IMR-90 (cell line): ENCODE measurements at regions not wholly inside any gene's neighbourhood (a gene's known extent, or its start where the extent isn't known, plus 50 kb on each side); places are given as distances from the start of the nearest gene placed in this dataset.

ENCODE experiments used
- ATAC-seq: fragments of 200-7000 bp; cut with Tn5 transposase; 2 replicates; pipeline ENCODE4 v1.9.1; 2020; ENCODE audit warnings: low read depth, mild to moderate bottlenecking, moderate library complexity
- BruUV-seq: library from RNA; stranded (reverse); fragments of 400-500 nt; replicated peaks from 2 replicates; lab custom pipeline; 2021; lab: Mats Ljungman, UMichigan
- CTCF ChIA-PET: fragments of 300-600 bp; formaldehyde crosslinking; extraction: SDS; loops from one replicate; lab custom pipeline; 2021; ENCODE audit warnings: antibody characterized with exemption; lab: Yijun Ruan, JAX
- POLR2A ChIA-PET: fragments of 300-600 bp; sonication (Branson Sonifier 250); formaldehyde crosslinking; loops from one replicate; lab custom pipeline; 2022; ENCODE audit warnings: antibody characterized with exemption; ENCODE audit not compliant: unreplicated experiment; lab: Charles Lee
- DNase-seq: peaks from one replicate; pipeline ENCODE4 v3.0.0; 2013
- H2AFZ ChIP-seq: replicated peaks from 2 replicates; pipeline ENCODE3; 2013; ENCODE audit warnings: low read length, mild to moderate bottlenecking; ENCODE audit not compliant: poor library complexity
- H2AK5ac ChIP-seq: 2 replicates; pipeline ENCODE4 v1.6.1; 2013; ENCODE audit warnings: low read depth, low read length, inconsistent platforms
- H2AK9ac ChIP-seq: replicated peaks from 2 replicates; pipeline ENCODE3; 2013; ENCODE audit warnings: mild to moderate bottlenecking, low read depth, low read length, moderate library complexity; ENCODE audit not compliant: poor library complexity
- H2BK120ac ChIP-seq: 2 replicates; pipeline ENCODE4 v1.6.1; 2013; ENCODE audit warnings: low read depth, low read length, inconsistent platforms
- H2BK15ac ChIP-seq: 3 replicates; pipeline ENCODE4 v1.6.1; 2013; ENCODE audit warnings: low read depth, low read length, inconsistent platforms
- H2BK20ac ChIP-seq: 2 replicates; pipeline ENCODE4 v1.6.1; 2013; ENCODE audit warnings: low read depth, mild to moderate bottlenecking, inconsistent platforms, low read length, moderate library complexity
- H2BK5ac ChIP-seq: 2 replicates; pipeline ENCODE4 v1.6.1; 2013; ENCODE audit warnings: mild to moderate bottlenecking, low read depth, low read length, inconsistent platforms; ENCODE audit not compliant: poor library complexity, severe bottlenecking
- H3K14ac ChIP-seq: replicated peaks from 2 replicates; pipeline ENCODE4 v1.6.1; 2013; ENCODE audit warnings: low read depth, low read length, inconsistent platforms
- H3K18ac ChIP-seq: 2 replicates; pipeline ENCODE4 v1.6.1; 2013; ENCODE audit warnings: low read depth, low read length, control low read depth
- H3K23ac ChIP-seq: 2 replicates; pipeline ENCODE4 v1.6.1; 2013; ENCODE audit warnings: low read depth, low read length, inconsistent platforms
- H3K27ac ChIP-seq: 2 replicates; pipeline ENCODE4 v1.5.1; 2013; ENCODE audit warnings: mild to moderate bottlenecking, control low read depth, low read length; ENCODE audit not compliant: insufficient read depth
- H3K27me3 ChIP-seq: 2 replicates; pipeline ENCODE4 v1.6.1; 2013; ENCODE audit warnings: low read length; ENCODE audit not compliant: control insufficient read depth, insufficient read depth
- H3K36me3 ChIP-seq: 2 replicates; pipeline ENCODE4 v1.6.1; 2013; ENCODE audit warnings: low read length, mixed read lengths; ENCODE audit not compliant: control insufficient read depth, insufficient read depth
- H3K4ac ChIP-seq: 2 replicates; pipeline ENCODE4 v1.6.1; 2013; ENCODE audit warnings: low read depth, low read length, inconsistent platforms
- H3K4me1 ChIP-seq: 2 replicates; pipeline ENCODE4 v1.6.1; 2013; ENCODE audit warnings: low read length, mixed read lengths; ENCODE audit not compliant: control insufficient read depth, insufficient read depth
- H3K4me2 ChIP-seq: 2 replicates; pipeline ENCODE4 v1.6.1; 2013; ENCODE audit warnings: low read depth, mild to moderate bottlenecking, control low read depth, low read length, moderate library complexity
- H3K4me3 ChIP-seq: 2 replicates; pipeline ENCODE4 v1.5.1; 2013; ENCODE audit warnings: low read depth, mild to moderate bottlenecking, control low read depth, low read length, moderate library complexity; ENCODE audit not compliant: insufficient read depth
- H3K56ac ChIP-seq: 2 replicates; pipeline ENCODE4 v1.6.1; 2013; ENCODE audit warnings: low read length, inconsistent platforms; ENCODE audit not compliant: insufficient read depth; ENCODE audit errors: extremely low read depth
- H3K79me1 ChIP-seq, 2 experiments: 2 replicates each; pipeline ENCODE4 v1.6.1; 2013; ENCODE audit warnings: low read length in 2 of 2, inconsistent platforms in 1 of 2, low read depth in 1 of 2
- H3K9ac ChIP-seq: 2 replicates; pipeline ENCODE4 v1.6.1; 2013; ENCODE audit warnings: low read depth, low read length, control low read depth
- H3K9me1 ChIP-seq: 2 replicates; pipeline ENCODE4 v1.6.1; 2013; ENCODE audit warnings: low read length, inconsistent platforms; ENCODE audit not compliant: insufficient read depth
- H3K9me3 ChIP-seq: 2 replicates; pipeline ENCODE4 v1.6.1; 2013; ENCODE audit warnings: low read length; ENCODE audit not compliant: control insufficient read depth, insufficient read depth
- H4K20me1 ChIP-seq: 2 replicates; pipeline ENCODE4 v1.6.1; 2013; ENCODE audit warnings: low read length, inconsistent platforms; ENCODE audit not compliant: insufficient read depth
- H4K5ac ChIP-seq: 2 replicates; pipeline ENCODE4 v1.6.1; 2013; ENCODE audit warnings: mild to moderate bottlenecking, low read depth, low read length, control low read depth
- H4K8ac ChIP-seq, 2 experiments: 2 replicates each; pipeline ENCODE4 v1.6.1; 2013; ENCODE audit warnings: low read depth in 2 of 2, low read length in 2 of 2, control low read depth in 1 of 2, inconsistent platforms in 1 of 2
- H4K91ac ChIP-seq: 2 replicates; pipeline ENCODE4 v1.6.1; 2013; ENCODE audit warnings: low read depth, low read length, inconsistent platforms; ENCODE audit not compliant: insufficient read depth
- CHD1 ChIP-seq: IDR thresholded peaks from 2 replicates; pipeline ENCODE4 v1.6.1; 2012; ENCODE audit warnings: low read depth, low read length, improper control_type of control experiment
- NFE2L2 ChIP-seq: fragments of 150-350 bp; IDR thresholded peaks from 2 replicates; pipeline ENCODE4 v1.6.1; 2016; ENCODE audit warnings: low read depth, mild to moderate bottlenecking, low read length
- RAD21 ChIP-seq: IDR thresholded peaks from 2 replicates; pipeline ENCODE4 v1.6.1; 2012; ENCODE audit warnings: low read length, improper control_type of control experiment
- RCOR1 ChIP-seq: IDR thresholded peaks from 2 replicates; pipeline ENCODE4 v1.6.1; 2012; ENCODE audit warnings: mild to moderate bottlenecking, low read length, improper control_type of control experiment; ENCODE audit not compliant: insufficient replicate concordance
- RFX5 ChIP-seq: IDR thresholded peaks from 2 replicates; pipeline ENCODE4 v1.8.0; 2012; ENCODE audit warnings: low read depth, mild to moderate bottlenecking, low read length, moderate library complexity
- SMC3 ChIP-seq: fragments of 150-350 bp; IDR thresholded peaks from 2 replicates; pipeline ENCODE4 v1.6.1; 2016; ENCODE audit warnings: low read depth, mild to moderate bottlenecking, antibody characterized with exemption, low read length, moderate library complexity
- WGBS, 2 experiments: methylation state at CpG; one replicate each; pipeline versions ENCODE4 v1.1.5 to v1.1.7; 2013; ENCODE audit warnings: missing lambda C conversion rate in 2 of 2; ENCODE audit not compliant: insufficient read length in 1 of 2; ENCODE audit errors: extremely low coverage in 2 of 2; 5-methylcytosine and 5-hydroxymethylcytosine counted together
- dilution Hi-C: fragments of 300-500 bp; cut with HindIII; formaldehyde crosslinking; loops from one replicate; pipeline ENCODE4 v1.14.3; 2018; ENCODE audit warnings: low sequenced_read_pairs; ENCODE audit not compliant: unreplicated experiment
- in situ Hi-C: fragments of 300-500 bp; cut with MboI; formaldehyde crosslinking; loops from 3 replicates; pipeline ENCODE4 v1.14.3; 2019; ENCODE audit warnings: low sequenced_read_pairs, inconsistent platforms, mixed read lengths
- intact Hi-C: fragments of 100-400 bp; cut with micrococcal nuclease; formaldehyde crosslinking; loops from 2 replicates; pipeline ENCODE4 v1.10.0; 2022
- TF ChIP-seq, protein P1 (sequence below): fragments of 150-350 bp; IDR thresholded peaks from 2 replicates; pipeline ENCODE4 v1.6.1; 2017; ENCODE audit warnings: mild to moderate bottlenecking, antibody characterized with exemption, low read length, low read depth
- TF ChIP-seq, protein P2 (sequence below): conservative IDR thresholded peaks from 2 replicates; pipeline ENCODE4 v1.5.1; 2012; ENCODE audit warnings: mild to moderate bottlenecking, low read depth, low read length, improper control_type of control experiment

DNA sequence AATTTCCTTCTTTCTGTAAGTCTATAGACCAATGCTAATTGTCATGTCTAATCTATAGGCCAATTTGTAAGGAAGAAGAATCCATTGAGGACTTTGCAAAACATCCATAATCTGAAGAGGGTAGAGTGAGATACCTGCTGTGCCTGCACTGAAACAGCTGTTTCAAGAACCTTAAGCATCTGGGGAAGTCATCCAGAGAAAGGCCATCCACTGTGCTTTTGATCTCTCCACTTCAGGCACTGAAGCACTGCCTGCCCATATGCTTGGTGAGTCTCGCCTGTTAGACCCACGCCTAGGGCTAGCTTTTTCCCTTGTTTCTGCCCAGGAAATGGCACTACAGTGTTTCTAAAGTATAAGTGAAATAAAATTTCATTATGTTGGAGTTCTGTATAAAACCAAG is 921.8 kb upstream of the EPHA7 start:
- Histone ChIP-seq H3K4ac (no peak overlapping the region), H3K4me1 (no peaks in the 10 kb centered on the region), H3K4me2 (no peak overlapping the region), H3K27me3 (no peaks in the 10 kb centered on the region), H2BK120ac (no peak overlapping the region), H3K9ac (no peak overlapping the region), H4K91ac (no peak overlapping the region), H3K4me3 (no peak overlapping the region), H3K27ac (no peak overlapping the region), H2BK20ac (no peak overlapping the region), H3K9me1 (no peaks in the 10 kb centered on the region), H3K14ac (no peak overlapping the region), H3K36me3 (no peaks in the 10 kb centered on the region), H3K9me3 (no peaks in the 10 kb centered on the region; the same call in 1 of the 2 replicates), H2BK5ac (no peak overlapping the region), H4K20me1 (no peaks in the 10 kb centered on the region), H3K18ac (no peak overlapping the region), H3K79me1 (no peaks in the 10 kb centered on the region), H3K23ac (no peak overlapping the region), H2AFZ (no peak overlapping the region), H2AK9ac (no peak overlapping the region), H2AK5ac (no peak overlapping the region), H2BK15ac (no peak overlapping the region), H4K8ac (no peak overlapping the region), H3K56ac (no peak overlapping the region), H4K5ac (no peak overlapping the region)
- TF ChIP-seq NFE2L2 (no peak), SMC3 (no peak), RAD21 (no peak), CHD1 (no peak), RFX5 (no peak), RCOR1 (no peak)
- TF ChIP-seq, protein P1, sequence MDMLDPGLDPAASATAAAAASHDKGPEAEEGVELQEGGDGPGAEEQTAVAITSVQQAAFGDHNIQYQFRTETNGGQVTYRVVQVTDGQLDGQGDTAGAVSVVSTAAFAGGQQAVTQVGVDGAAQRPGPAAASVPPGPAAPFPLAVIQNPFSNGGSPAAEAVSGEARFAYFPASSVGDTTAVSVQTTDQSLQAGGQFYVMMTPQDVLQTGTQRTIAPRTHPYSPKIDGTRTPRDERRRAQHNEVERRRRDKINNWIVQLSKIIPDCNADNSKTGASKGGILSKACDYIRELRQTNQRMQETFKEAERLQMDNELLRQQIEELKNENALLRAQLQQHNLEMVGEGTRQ: no peak
- TF ChIP-seq, protein P2, sequence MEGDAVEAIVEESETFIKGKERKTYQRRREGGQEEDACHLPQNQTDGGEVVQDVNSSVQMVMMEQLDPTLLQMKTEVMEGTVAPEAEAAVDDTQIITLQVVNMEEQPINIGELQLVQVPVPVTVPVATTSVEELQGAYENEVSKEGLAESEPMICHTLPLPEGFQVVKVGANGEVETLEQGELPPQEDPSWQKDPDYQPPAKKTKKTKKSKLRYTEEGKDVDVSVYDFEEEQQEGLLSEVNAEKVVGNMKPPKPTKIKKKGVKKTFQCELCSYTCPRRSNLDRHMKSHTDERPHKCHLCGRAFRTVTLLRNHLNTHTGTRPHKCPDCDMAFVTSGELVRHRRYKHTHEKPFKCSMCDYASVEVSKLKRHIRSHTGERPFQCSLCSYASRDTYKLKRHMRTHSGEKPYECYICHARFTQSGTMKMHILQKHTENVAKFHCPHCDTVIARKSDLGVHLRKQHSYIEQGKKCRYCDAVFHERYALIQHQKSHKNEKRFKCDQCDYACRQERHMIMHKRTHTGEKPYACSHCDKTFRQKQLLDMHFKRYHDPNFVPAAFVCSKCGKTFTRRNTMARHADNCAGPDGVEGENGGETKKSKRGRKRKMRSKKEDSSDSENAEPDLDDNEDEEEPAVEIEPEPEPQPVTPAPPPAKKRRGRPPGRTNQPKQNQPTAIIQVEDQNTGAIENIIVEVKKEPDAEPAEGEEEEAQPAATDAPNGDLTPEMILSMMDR: no peak
- no peak for ATAC-seq
- no peak for DNase-seq
- intact Hi-C loops: no loop called here
- no TSS peak for BruUV-seq
- dilution Hi-C loops: no loop called here
- no CpG with 5 or more reads among the region's 2 CpGs for WGBS, 2 experiments
- ChIA-PET CTCF (no interaction called here), POLR2A (no interaction called here)
- in situ Hi-C loops: no loop called here
